ENCODE measurements at regions not wholly inside any gene's neighbourhood (a gene's known extent, or its start where the extent isn't known, plus 50 kb on each side); places are given as distances from the start of the nearest gene placed in this dataset.

GRCh38 chr9:129451089-129451656 is 169.7 kb downstream of the C9orf50 start:
- BruUV-seq (replicated peaks), result no TSS peak
- dilution Hi-C loops (cut with MboI; ENCODE audit: extremely low pct_ligation_motif_present, low sequenced_read_pairs), result no loop called here

More at GRCh38 chr9:129451089-129451656, 169.7 kb downstream of the C9orf50 start:
- DNase-seq (ENCODE audit: low read depth, low spot score) (peak; percentile 45), FAIRE-seq (peak; percentile 85)
- H4K20me1 ChIP-seq (replicated peaks; ENCODE audit: control insufficient read depth, extremely low read depth, insufficient read depth, low read length), result no peaks in the 10 kb centered on the region
- H3K4me2 ChIP-seq (ENCODE audit: insufficient read depth, low read length), result peak overlapping the region; percentile 49
- H3K9me1 ChIP-seq (replicated peaks; ENCODE audit: control insufficient read depth, extremely low read depth, insufficient read depth, low read length), result no peaks in the 10 kb centered on the region
- CTCF ChIA-PET, result interaction anchor here (1.0 kb wide), 1 partner anchor 9 kb away, joined by 4 read pairs; no protein-coding TSS in a partner anchor
- peak overlapping the region; percentile 41 for H3K27ac ChIP-seq (ENCODE audit: insufficient read depth, low read depth, low read length)
- H3K9ac ChIP-seq (replicated peaks; ENCODE audit: extremely low read depth, insufficient read depth, low read length), result peak overlapping the region; percentile 21
- intact Hi-C loops (cut with micrococcal nuclease), result loop anchor here (1.0 kb wide), 1 partner anchor 9 kb away; no protein-coding TSS in a partner anchor
- peaks cover 0 to 3% of the 10 kb centered on the region in 2 experiments for H3K27me3 ChIP-seq (ENCODE audit: control insufficient read depth in 2 of 2, insufficient read depth in 2 of 2, low read length in 2 of 2)
- no peaks in the 10 kb centered on the region for H3K79me2 ChIP-seq (ENCODE audit: control insufficient read depth, insufficient read depth, low read length)
- no peaks in the 10 kb centered on the region for H3K36me3 ChIP-seq (ENCODE audit: control insufficient read depth in 2 of 2, extremely low read depth in 1 of 2, insufficient read depth in 2 of 2, low read length in 2 of 2)
- H3K4me1 ChIP-seq (ENCODE audit: control insufficient read depth, extremely low read depth, insufficient read depth, low read length), result peaks cover 10% of the 10 kb centered on the region
- TF ChIP-seq EZH2 (IDR thresholded peaks at IDR 0.05; ENCODE audit: borderline replicate concordance, low read depth, low read length, severe bottlenecking) (no peak), MAX (IDR thresholded peaks at IDR 0.05; ENCODE audit: insufficient read depth, insufficient read length) (no peak), POLR2AphosphoS5 (IDR thresholded peaks at IDR 0.05; ENCODE audit: insufficient read depth, low read depth, low read length) (no peak), JUN (IDR thresholded peaks at IDR 0.05; ENCODE audit: borderline replicate concordance, insufficient read depth, insufficient read length, low read depth) (no peak), FOS (IDR thresholded peaks at IDR 0.05; ENCODE audit: borderline replicate concordance, insufficient read depth, low read length) (no peak), MYC (IDR thresholded peaks at IDR 0.05; ENCODE audit: low read depth, low read length) (no peak), POLR2A (IDR thresholded peaks at IDR 0.05; ENCODE audit: low read depth, low read length) (no peak), GATA2 (IDR thresholded peaks at IDR 0.05; ENCODE audit: insufficient read depth, insufficient read length, low read depth, low read length) (no peak)
- TF ChIP-seq, protein P1, sequence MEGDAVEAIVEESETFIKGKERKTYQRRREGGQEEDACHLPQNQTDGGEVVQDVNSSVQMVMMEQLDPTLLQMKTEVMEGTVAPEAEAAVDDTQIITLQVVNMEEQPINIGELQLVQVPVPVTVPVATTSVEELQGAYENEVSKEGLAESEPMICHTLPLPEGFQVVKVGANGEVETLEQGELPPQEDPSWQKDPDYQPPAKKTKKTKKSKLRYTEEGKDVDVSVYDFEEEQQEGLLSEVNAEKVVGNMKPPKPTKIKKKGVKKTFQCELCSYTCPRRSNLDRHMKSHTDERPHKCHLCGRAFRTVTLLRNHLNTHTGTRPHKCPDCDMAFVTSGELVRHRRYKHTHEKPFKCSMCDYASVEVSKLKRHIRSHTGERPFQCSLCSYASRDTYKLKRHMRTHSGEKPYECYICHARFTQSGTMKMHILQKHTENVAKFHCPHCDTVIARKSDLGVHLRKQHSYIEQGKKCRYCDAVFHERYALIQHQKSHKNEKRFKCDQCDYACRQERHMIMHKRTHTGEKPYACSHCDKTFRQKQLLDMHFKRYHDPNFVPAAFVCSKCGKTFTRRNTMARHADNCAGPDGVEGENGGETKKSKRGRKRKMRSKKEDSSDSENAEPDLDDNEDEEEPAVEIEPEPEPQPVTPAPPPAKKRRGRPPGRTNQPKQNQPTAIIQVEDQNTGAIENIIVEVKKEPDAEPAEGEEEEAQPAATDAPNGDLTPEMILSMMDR (IDR thresholded peaks at IDR 0.05; ENCODE audit: extremely low read depth in 1 of 2, insufficient read depth in 1 of 2, low read depth in 1 of 2, low read length in 2 of 2), result no peak
- POLR2A ChIA-PET, result interaction anchor here (1.0 kb wide), 1 partner anchor 273 kb away, joined by 3 read pairs; the partner anchor contains the start of gene IER5L
- H2AFZ ChIP-seq (ENCODE audit: low read depth, low read length), result peak overlapping the region; percentile 98
- H3K9me3 ChIP-seq (replicated peaks; ENCODE audit: control insufficient read depth, insufficient read depth, low read length), result no peaks in the 10 kb centered on the region
- no peak overlapping the region for H3K4me3 ChIP-seq (replicated peaks in 1 of 3; ENCODE audit: insufficient read depth in 1 of 3, low read depth in 1 of 3, low read length in 3 of 3)

Data from endothelial cell of umbilical vein (primary cell).